DOHH2 (cell line): ENCODE measurements at regions not wholly inside any gene's neighbourhood (a gene's known extent, or its start where the extent isn't known, plus 50 kb on each side); places are given as distances from the start of the nearest gene placed in this dataset.

Experiments used
- CTCF ChIP-seq: fragments of 200-600 bp; sonication (generic); IDR thresholded peaks from one replicate; pipeline ENCODE4 v1.5.1; 2014; ENCODE audit warnings: antibody characterized with exemption, mild to moderate bottlenecking, low read depth, low read length; ENCODE audit not compliant: poor library complexity, severe bottlenecking
- EZH2phosphoT487 ChIP-seq: fragments of 200-600 bp; sonication (generic); IDR thresholded peaks from 2 replicates; pipeline ENCODE4 v1.6.1; 2017; ENCODE audit warnings: borderline replicate concordance, mild to moderate bottlenecking, antibody characterized with exemption, low read length, moderate library complexity, mixed read lengths

- TF ChIP-seq CTCF = no peak
- TF ChIP-seq EZH2phosphoT487 = no peak
These were observed 144.9 kb upstream of the TPM1 start for GRCh38 chr15:62897634-62898033.
